ENCODE measurements at regions not wholly inside any gene's neighbourhood (a gene's known extent, or its start where the extent isn't known, plus 50 kb on each side); places are given as distances from the start of the nearest gene placed in this dataset.
"Not testable (repeated sequence)": the region's sequence is repeated elsewhere in the genome, so short reads cannot be mapped to it uniquely, and the experiment has no call there.

GRCh38 chr12:115295886-115296285 is 611.9 kb upstream of the TBX3 start:
- Histone ChIP-seq H3K36me3 (no peaks in the 10 kb centered on the region), H3K27me3 (no peaks in the 10 kb centered on the region), H3K27ac (no peak overlapping the region), H3K9me3 (no peaks in the 10 kb centered on the region), H3K4me1 (no peaks in the 10 kb centered on the region), H3K4me3 (replicated peaks in 1 of 3) (no peak overlapping the region)
- TF ChIP-seq POLR2A (IDR thresholded peaks at IDR 0.05): no peak
- TF ChIP-seq, protein P1, sequence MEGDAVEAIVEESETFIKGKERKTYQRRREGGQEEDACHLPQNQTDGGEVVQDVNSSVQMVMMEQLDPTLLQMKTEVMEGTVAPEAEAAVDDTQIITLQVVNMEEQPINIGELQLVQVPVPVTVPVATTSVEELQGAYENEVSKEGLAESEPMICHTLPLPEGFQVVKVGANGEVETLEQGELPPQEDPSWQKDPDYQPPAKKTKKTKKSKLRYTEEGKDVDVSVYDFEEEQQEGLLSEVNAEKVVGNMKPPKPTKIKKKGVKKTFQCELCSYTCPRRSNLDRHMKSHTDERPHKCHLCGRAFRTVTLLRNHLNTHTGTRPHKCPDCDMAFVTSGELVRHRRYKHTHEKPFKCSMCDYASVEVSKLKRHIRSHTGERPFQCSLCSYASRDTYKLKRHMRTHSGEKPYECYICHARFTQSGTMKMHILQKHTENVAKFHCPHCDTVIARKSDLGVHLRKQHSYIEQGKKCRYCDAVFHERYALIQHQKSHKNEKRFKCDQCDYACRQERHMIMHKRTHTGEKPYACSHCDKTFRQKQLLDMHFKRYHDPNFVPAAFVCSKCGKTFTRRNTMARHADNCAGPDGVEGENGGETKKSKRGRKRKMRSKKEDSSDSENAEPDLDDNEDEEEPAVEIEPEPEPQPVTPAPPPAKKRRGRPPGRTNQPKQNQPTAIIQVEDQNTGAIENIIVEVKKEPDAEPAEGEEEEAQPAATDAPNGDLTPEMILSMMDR (IDR thresholded peaks at IDR 0.05): no peak
- 85% methylated on average over 3 of the region's 3 CpGs for WGBS, 2 donors
- no peak for DNase-seq
- intact Hi-C loops (cut with DNase I): no loop called here

GRCh38 chr12:115294453-115295133 is 610.6 kb upstream of the TBX3 start:
- DNase-seq: peak; percentile 2 to 23
- no peak overlapping the region for H3K4me3 ChIP-seq (replicated peaks in 1 of 3)
- WGBS, 2 donors: 34 to 35% methylated on average over 4 of the region's 4 CpGs
- TF ChIP-seq, protein P1 (IDR thresholded peaks at IDR 0.05): no peak
- no peak for TF ChIP-seq POLR2A (IDR thresholded peaks at IDR 0.05)
- H3K27me3 ChIP-seq: no peaks in the 10 kb centered on the region
- no peaks in the 10 kb centered on the region for H3K9me3 ChIP-seq
- intact Hi-C loops (cut with DNase I): no loop called here
- H3K27ac ChIP-seq: no peak overlapping the region
- no peaks in the 10 kb centered on the region for H3K36me3 ChIP-seq
- no peaks in the 10 kb centered on the region for H3K4me1 ChIP-seq

- DNase-seq; H3K4me1 ChIP-seq; H3K27me3 ChIP-seq; H3K36me3 ChIP-seq; H3K4me3 ChIP-seq (replicated peaks in 1 of 3); H3K27ac ChIP-seq; H3K9me3 ChIP-seq; intact Hi-C loops (cut with DNase I): not testable (repeated sequence)
- 82 to 87% methylated on average over 9 of the region's 10 CpGs for whole genome bisulfite sequencing, 2 donors
Measured at GRCh38 chr12:115285429-115285828, 601.5 kb upstream of the TBX3 start.

DNA sequence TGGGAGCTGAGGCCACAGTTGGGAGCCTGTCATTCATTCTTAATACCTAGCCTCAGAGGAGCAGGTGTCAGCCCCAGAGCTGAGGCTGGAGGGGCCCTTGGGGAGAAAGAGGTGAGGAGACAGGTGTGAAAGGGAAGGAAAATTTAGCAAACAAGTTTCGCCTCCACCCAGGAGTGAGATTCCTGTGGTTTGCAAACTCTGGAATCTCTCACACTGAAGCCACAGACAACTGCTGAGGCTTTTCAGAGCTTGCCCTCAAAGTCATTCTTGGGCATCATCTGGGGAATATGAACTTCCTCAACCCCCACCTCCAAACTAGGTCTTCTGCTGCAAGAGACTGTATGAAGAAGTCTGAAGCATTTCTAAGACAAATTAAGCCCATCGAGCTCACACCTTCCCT is 589.5 kb upstream of the TBX3 start:
- DNase-seq: no peak
- WGBS, 2 donors: 93 to 100% methylated on average over 2 of the region's 2 CpGs
- intact Hi-C loops (cut with DNase I): no loop called here
- Histone ChIP-seq H3K27ac (no peak overlapping the region), H3K4me3 (replicated peaks in 1 of 3) (no peak overlapping the region), H3K27me3 (no peaks in the 10 kb centered on the region), H3K4me1 (no peaks in the 10 kb centered on the region), H3K9me3 (no peaks in the 10 kb centered on the region), H3K36me3 (no peaks in the 10 kb centered on the region)
- TF ChIP-seq, protein P1 (IDR thresholded peaks at IDR 0.05): no peak
- no peak for TF ChIP-seq POLR2A (IDR thresholded peaks at IDR 0.05)

DNA sequence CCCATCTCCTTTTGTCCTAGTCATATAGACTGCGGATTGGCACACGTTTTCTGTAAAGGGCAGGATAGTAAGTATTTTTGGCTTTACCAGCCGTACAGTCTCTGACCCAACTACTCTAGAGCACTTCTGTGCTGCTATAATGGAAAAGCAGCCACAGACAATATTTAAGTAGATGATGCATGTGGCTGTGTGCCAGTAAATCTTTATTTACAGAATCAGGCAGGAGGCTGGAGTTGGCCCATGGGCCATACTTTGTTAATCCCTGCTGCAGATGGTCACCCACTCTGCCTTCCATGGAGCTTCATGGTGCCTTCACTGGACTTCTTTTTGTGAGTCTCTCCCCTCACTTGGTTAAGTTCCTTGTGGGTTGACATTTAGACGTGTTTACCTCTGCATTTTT is 584.5 kb upstream of the TBX3 start:
- no peak overlapping the region for H3K27ac ChIP-seq
- no peaks in the 10 kb centered on the region for H3K4me1 ChIP-seq
- no peak for DNase-seq
- WGBS, 2 donors: 92 to 94% methylated on average over 4 of the region's 4 CpGs
- no peaks in the 10 kb centered on the region for H3K27me3 ChIP-seq
- no peak overlapping the region for H3K4me3 ChIP-seq (replicated peaks in 1 of 3)
- H3K9me3 ChIP-seq: no peaks in the 10 kb centered on the region
- TF ChIP-seq POLR2A (IDR thresholded peaks at IDR 0.05): no peak
- TF ChIP-seq, protein P1 (IDR thresholded peaks at IDR 0.05): no peak
- H3K36me3 ChIP-seq: no peaks in the 10 kb centered on the region
- intact Hi-C loops (cut with DNase I): no loop called here

Data from thyroid gland (tissue), 4 donors.